Calu3 (cell line): ENCODE measurements at regions not wholly inside any gene's neighbourhood (a gene's known extent, or its start where the extent isn't known, plus 50 kb on each side); places are given as distances from the start of the nearest gene placed in this dataset.

Source experiments
- BruUV-seq: library from RNA; stranded (reverse); fragments of 400-500 nt; replicated peaks from 2 replicates; lab custom pipeline; 2021; lab: Mats Ljungman, UMichigan
- CTCF ChIA-PET: fragments of 300-600 bp; sonication (Branson Sonifier 250); formaldehyde crosslinking; loops from one replicate; lab custom pipeline; 2022; ENCODE audit warnings: antibody characterized with exemption; lab: Charles Lee
- DNase-seq: peaks from one replicate; pipeline ENCODE4 v3.0.0; 2022
- H3K27ac Mint-ChIP-seq: one replicate; pipeline ENCODE4 v1.8.0; 2022; ENCODE audit warnings: mixed read lengths; ENCODE audit not compliant: unreplicated experiment
- H3K27me3 Mint-ChIP-seq: one replicate; pipeline ENCODE4 v1.8.0; 2022; ENCODE audit warnings: mixed read lengths; ENCODE audit not compliant: unreplicated experiment
- H3K36me3 Mint-ChIP-seq: one replicate; pipeline ENCODE4 v1.8.0; 2022; ENCODE audit warnings: mild to moderate bottlenecking, moderate library complexity, mixed read lengths; ENCODE audit not compliant: insufficient read depth, unreplicated experiment
- H3K4me1 Mint-ChIP-seq: one replicate; pipeline ENCODE4 v1.8.0; 2022; ENCODE audit warnings: mild to moderate bottlenecking, low read depth, mixed read lengths; ENCODE audit not compliant: unreplicated experiment
- H3K4me3 Mint-ChIP-seq: one replicate; pipeline ENCODE4 v1.8.0; 2022; ENCODE audit warnings: mild to moderate bottlenecking, low read depth, moderate library complexity, mixed read lengths; ENCODE audit not compliant: unreplicated experiment
- H3K9me3 Mint-ChIP-seq: one replicate; pipeline ENCODE4 v1.8.0; 2022; ENCODE audit warnings: low read depth, mixed read lengths; ENCODE audit not compliant: unreplicated experiment
- intact Hi-C: fragments of 100-400 bp; cut with micrococcal nuclease; formaldehyde crosslinking; loops from one replicate; pipeline ENCODE4 v1.10.0; 2022; ENCODE audit not compliant: unreplicated experiment
- TF ChIP-seq, protein P1 (sequence below): fragments of 200-600 bp; IDR thresholded peaks from one replicate; pipeline ENCODE4 v1.8.0; 2022; ENCODE audit warnings: antibody characterized with exemption; ENCODE audit not compliant: unreplicated experiment

DNA sequence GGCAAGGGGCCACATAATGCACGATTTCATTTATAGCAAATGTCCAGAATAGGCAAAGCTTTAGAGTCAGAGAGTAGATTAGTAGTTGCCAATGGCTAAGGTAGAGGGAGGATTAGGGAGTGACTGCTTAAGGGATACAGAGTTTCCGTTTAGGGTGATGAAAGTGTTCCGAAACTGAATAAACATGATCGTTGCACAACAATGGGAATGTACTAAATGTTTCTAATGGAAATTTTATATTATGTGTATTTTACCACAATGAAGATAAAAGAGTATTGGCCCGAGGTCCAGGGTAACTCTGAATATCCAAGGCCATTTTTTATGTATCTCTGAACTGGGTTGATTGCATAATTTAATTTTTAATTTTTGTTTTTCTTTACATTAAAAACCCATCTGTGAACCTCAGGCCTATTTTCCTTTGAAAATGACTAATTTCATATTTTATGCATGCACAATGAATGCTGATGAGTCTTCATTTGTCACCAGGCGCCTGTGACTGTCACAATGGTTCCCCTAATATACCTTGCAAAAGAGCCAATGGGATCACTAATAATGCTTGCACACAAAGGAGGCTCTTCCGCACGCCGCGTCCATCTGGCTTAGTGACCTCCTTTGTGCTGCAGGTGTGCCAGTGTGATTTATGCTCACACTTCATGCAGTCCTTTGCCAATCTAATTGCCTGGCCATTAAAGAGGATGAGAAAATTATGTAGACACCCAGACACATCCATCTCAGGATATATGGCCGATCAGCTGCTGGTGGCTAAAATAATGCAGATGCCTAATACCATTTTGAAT lies 612.5 kb downstream of the CDH26 start:
- Mint-ChIP-seq H3K27me3 (no peaks in the 10 kb centered on the region), H3K4me1 (no peaks in the 10 kb centered on the region), H3K4me3 (no peak overlapping the region), H3K36me3 (no peaks in the 10 kb centered on the region), H3K9me3 (peaks cover 6% of the 10 kb centered on the region), H3K27ac (no peak overlapping the region)
- TF ChIP-seq, protein P1, sequence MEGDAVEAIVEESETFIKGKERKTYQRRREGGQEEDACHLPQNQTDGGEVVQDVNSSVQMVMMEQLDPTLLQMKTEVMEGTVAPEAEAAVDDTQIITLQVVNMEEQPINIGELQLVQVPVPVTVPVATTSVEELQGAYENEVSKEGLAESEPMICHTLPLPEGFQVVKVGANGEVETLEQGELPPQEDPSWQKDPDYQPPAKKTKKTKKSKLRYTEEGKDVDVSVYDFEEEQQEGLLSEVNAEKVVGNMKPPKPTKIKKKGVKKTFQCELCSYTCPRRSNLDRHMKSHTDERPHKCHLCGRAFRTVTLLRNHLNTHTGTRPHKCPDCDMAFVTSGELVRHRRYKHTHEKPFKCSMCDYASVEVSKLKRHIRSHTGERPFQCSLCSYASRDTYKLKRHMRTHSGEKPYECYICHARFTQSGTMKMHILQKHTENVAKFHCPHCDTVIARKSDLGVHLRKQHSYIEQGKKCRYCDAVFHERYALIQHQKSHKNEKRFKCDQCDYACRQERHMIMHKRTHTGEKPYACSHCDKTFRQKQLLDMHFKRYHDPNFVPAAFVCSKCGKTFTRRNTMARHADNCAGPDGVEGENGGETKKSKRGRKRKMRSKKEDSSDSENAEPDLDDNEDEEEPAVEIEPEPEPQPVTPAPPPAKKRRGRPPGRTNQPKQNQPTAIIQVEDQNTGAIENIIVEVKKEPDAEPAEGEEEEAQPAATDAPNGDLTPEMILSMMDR, result no peak
- no peak for DNase-seq
- BruUV-seq, result no TSS peak
- intact Hi-C loops, result no loop called here
- CTCF ChIA-PET, result no interaction called here

DNA sequence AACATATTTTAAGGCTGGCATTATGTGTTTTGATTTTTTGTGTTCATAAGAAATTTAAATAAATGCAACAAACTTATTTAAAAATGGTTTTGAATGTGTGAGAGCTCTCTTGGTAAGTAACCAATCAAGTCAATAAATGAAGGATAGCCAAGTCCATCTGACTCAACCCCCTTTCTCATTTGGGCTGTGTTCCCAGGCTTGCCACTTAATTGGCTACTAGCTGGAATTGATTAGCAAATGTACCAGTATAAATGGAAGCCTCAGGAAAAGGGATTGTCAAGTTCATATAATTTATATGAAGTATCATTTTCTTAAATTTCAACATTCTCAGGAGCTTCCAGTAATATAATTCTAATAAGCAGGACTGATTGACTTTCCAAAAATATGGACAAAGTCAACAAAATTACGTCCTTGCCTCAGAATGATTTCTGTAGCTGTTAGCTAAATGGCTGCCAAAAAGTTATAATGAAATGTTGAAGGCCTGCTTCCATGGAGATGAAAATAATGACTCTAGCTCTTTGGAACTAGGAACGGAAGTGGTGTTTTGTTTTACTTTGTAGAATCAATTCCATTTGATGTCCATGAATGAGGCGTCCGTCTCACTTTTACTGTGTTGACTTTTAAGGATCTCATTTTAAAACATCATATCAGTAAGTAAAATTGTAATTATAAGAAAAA lies 614.9 kb downstream of the CDH26 start:
- H3K27me3 Mint-ChIP-seq, result no peaks in the 10 kb centered on the region
- no TSS peak for BruUV-seq
- TF ChIP-seq, protein P1, result no peak
- CTCF ChIA-PET, result no interaction called here
- peaks cover 6% of the 10 kb centered on the region for H3K9me3 Mint-ChIP-seq
- intact Hi-C loops, result no loop called here
- H3K4me1 Mint-ChIP-seq, result no peaks in the 10 kb centered on the region
- no peaks in the 10 kb centered on the region for H3K36me3 Mint-ChIP-seq
- no peak overlapping the region for H3K27ac Mint-ChIP-seq
- DNase-seq, result no peak
- H3K4me3 Mint-ChIP-seq, result no peak overlapping the region

DNA sequence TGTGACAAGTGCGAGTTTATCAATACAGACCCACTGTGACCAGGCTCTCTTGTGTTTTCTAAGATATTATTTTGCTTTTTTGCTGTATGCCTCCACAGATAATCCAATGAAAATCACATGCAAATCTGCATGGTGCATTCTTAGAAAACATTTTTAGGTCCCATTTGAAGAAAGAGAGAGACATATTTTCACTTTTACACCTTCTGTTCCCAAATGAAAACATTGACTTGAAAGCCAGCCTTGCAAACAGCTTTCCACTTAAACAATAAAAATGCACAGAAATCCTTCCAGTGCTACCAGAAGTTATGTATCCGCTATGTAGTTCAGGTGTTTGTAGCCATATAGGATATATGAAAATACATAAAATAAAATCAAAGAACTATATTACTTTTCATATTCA lies 618.0 kb downstream of the CDH26 start:
- H3K9me3 Mint-ChIP-seq, result no peaks in the 10 kb centered on the region
- TF ChIP-seq, protein P1, result no peak
- no peaks in the 10 kb centered on the region for H3K4me1 Mint-ChIP-seq
- no peak overlapping the region for H3K27ac Mint-ChIP-seq
- no peaks in the 10 kb centered on the region for H3K27me3 Mint-ChIP-seq
- CTCF ChIA-PET, result no interaction called here
- H3K4me3 Mint-ChIP-seq, result no peak overlapping the region
- intact Hi-C loops, result no loop called here
- no peaks in the 10 kb centered on the region for H3K36me3 Mint-ChIP-seq
- DNase-seq, result no peak
- BruUV-seq, result no TSS peak

DNA sequence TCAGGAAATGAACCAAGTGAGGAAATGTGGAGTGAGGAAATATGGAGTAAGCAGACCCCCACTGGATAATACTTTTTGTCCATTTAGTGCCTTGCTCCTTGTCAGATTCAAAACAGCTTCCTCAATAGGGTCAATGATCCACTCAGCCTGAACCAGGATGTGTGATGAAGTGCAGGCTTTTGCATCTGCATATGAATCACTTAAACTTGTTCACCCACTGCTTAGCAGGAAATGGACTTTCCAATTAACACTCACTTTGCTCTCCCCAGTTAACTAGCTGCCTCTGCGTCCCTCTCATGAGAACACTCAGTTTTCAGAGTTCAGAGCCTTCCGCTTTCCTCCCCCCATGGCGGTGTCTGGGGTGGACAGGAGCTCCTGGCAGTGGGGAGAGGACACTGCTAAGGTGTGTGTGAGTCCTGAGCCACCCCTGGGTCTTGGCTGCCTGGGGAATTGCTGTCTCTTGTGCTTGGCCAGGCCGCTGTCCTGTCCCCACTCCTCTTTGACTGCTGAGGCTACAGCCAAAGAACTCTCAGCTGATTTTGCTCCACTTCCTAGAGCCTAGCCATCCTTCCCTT lies 621.8 kb downstream of the CDH26 start:
- intact Hi-C loops, result no loop called here
- TF ChIP-seq, protein P1, result no peak
- H3K36me3 Mint-ChIP-seq, result no peaks in the 10 kb centered on the region
- H3K27me3 Mint-ChIP-seq, result no peaks in the 10 kb centered on the region
- H3K9me3 Mint-ChIP-seq, result no peaks in the 10 kb centered on the region
- no peak overlapping the region for H3K27ac Mint-ChIP-seq
- CTCF ChIA-PET, result no interaction called here
- no peak for DNase-seq
- H3K4me1 Mint-ChIP-seq, result no peaks in the 10 kb centered on the region
- no peak overlapping the region for H3K4me3 Mint-ChIP-seq
- no TSS peak for BruUV-seq
